HG03196 (cell line): ENCODE measurements at regions not wholly inside any gene's neighbourhood (a gene's known extent, or its start where the extent isn't known, plus 50 kb on each side); places are given as distances from the start of the nearest gene placed in this dataset.

Experiments
- ATAC-seq: cut with Tn5 transposase; IDR thresholded peaks from one replicate; pipeline ENCODE4 v1.9.1; 2021; ENCODE audit not compliant: unreplicated experiment

GRCh38 chr12:93197067-93197593 lies 180.6 kb upstream of the NUDT4 start:
- ATAC-seq: no peak

DNA sequence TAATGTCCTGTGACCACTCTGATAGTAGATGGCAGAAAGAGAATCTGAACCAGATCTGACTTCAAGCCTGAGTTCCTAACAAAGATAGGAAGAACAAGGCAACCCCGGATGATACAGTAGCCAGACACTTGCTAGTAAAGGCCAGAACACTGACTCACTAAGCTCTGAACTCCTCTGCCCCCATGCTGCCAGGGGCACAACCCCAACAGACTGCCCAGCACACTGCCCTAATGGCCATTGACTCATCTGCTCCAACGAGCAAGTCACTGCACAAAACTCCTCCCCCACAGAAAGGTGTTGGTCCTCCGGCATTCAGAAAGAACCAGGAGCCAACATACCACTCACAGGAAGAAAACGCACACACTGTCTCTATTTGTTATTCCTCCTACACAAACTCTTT lies 179.6 kb upstream of the NUDT4 start:
- ATAC-seq: no peak

DNA sequence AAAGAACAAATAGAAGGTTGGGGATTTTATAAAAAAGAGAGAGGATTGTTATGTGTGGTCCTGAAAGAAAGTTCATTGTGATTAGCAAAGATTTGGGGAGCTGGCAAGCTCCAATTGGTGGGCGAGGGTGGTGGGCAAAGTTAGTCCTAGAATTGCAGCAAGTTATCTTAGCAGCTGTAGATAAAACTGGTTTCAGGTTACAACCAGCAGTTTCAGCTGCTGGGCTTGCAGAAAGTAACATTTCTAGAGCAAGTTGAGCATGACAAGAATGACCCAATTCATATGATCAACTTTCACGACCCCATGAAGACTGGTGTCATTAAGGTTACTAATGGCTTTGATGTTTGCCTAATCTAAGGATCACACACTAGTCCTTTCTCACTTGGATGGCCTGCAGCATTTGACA lies 177.9 kb upstream of the NUDT4 start:
- no peak for ATAC-seq

- ATAC-seq: no peak
Measured at GRCh38 chr12:93200291-93200917, 177.3 kb upstream of the NUDT4 start.

- no peak for ATAC-seq
Measured at GRCh38 chr12:93201990-93202389, 175.7 kb upstream of the NUDT4 start.

GRCh38 chr12:93202688-93203087 lies 175.0 kb upstream of the NUDT4 start:
- ATAC-seq: no peak

DNA sequence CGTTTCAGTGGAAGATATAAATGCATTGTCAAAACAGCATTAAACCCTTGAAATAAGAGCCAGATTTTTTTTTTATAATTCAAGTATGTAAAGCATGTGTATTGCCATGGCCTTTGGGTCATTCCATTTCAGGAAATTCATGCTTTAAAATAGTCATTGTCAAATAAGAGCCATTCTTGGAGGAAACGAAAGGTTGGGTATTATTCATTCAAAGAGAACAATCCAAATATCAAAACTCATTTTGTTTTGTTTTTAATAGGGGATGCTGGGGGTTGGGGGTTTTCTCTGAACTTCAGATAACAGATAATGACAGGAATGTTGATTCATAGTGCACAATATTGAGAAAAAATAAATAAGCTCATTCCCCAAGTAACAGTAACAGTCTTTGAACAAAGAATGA lies 174.4 kb upstream of the NUDT4 start:
- no peak for ATAC-seq

- ATAC-seq: no peak
Measured at GRCh38 chr12:93204896-93205295, 172.8 kb upstream of the NUDT4 start.

GRCh38 chr12:93205361-93205760 lies 172.4 kb upstream of the NUDT4 start:
- no peak for ATAC-seq

GRCh38 chr12:93208011-93208410 lies 169.7 kb upstream of the NUDT4 start:
- ATAC-seq: no peak

DNA sequence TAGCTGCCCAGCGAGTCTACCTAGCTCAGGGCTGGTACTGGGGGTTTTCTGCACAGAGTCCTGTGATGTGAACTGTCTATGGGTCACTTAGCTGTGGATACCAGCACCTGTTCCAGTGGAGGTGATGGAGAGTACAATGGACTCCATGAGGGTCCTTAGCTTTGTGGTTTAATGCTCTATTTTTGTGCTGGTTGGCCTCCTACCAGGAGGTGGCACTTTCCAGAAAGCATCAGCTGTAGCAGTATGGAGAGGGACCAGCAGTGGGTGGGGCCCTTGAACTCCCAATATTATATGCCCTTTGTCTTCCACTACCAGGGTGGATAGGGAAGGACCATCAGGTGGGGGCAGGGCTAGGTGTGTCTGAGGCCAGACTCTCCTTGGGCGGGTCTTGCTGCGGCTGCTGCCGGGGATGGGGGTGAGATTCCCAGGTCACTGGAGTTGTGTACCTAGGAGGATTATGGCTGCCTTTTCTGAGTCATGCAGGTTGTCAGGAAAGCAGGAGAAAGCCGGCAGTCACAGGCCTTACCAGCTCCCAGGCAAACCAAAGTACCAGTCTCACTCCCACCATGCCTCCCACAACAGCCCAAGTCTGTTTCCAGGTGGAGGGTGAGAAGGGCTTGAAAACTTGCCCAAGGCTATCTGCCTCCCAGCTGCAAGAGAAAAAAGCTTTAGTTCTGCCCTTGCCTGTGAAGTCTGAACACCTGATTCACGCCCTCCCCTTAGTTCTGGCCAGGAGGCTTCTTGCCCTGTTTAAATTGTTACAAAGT lies 163.0 kb upstream of the NUDT4 start:
- no peak for ATAC-seq

- ATAC-seq: no peak
Measured at GRCh38 chr12:93215290-93215678, 162.4 kb upstream of the NUDT4 start.

GRCh38 chr12:93219947-93220346 lies 157.8 kb upstream of the NUDT4 start:
- no peak for ATAC-seq

GRCh38 chr12:93221841-93222240 lies 155.9 kb upstream of the NUDT4 start:
- no peak for ATAC-seq

- ATAC-seq: no peak
Measured at GRCh38 chr12:93223440-93224426, 154.0 kb upstream of the NUDT4 start.

DNA sequence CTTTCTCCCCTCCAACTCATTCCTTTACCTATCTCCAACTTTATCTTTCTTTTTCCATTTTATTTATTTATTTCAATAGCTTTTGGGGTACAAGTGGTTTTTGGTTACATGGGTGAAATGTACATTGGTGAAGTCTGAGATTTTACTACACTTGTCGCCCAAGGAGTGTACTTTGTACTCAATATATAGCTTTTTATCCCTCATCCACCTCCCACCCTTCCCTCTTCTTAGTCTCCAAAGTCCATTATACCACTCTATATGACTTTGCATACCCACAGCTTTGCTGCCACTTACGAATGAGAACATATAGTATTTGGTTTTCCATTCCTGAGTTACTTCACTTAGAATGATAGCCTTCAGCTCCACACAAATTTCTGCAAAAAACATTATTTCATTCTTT lies 152.6 kb upstream of the NUDT4 start:
- ATAC-seq: no peak

- no peak for ATAC-seq
Measured at GRCh38 chr12:93226361-93226760, 151.4 kb upstream of the NUDT4 start.

DNA sequence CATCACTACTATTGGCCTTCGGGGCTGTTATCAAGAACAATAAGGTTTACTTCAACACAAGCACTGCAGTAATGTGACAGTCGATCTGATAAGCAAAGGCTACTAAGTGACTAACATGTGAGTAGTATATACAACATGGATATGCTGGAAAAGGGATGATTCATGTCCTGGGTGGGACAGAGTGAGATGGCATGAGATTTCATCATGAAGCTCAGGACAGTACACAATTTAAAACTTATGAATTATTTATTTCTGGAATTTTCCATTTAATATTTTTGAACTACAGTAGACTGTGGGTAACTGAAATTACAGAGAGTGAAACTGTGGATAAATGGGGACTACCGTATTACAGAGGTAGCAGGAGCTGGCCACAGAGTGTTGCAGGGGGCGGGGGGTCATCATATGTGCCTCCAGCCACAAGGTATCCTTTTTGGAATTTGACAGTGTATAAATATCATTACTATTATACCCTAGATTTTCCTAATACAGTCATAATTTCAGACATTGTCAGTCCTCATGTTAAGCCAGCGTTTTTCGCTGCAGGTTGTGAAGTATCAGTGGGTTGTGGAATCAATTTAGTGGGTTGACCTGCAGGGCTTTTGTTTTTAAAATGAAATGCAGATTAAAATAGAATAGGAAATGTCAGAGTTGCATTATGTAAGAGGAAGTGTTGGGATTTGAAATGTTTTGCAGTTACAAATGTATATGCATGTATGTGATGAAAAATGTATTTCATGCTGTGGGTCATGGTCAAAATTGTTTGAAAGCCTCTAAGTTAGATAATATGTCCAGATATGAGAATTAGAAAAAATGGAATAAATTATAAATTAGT lies 148.0 kb upstream of the NUDT4 start:
- no peak for ATAC-seq

DNA sequence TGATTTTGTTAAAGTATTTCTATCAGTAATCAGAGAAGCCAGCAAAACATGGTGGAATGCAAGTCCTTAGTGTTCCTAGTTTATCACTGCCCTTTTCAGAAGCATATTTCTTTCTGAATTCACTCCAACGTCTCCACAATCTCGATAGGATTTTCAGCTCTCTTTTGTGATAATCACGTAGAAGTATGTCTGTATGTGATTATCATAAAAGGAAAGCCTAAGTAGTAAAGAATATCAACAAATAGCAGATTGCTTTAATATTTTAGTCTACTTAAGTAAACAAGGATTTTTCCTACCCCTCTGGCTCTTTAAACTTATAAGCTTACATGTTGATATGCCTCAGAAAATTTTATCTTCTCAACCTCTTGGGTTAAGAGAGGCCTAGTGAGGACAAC lies 147.4 kb upstream of the NUDT4 start:
- no peak for ATAC-seq

DNA sequence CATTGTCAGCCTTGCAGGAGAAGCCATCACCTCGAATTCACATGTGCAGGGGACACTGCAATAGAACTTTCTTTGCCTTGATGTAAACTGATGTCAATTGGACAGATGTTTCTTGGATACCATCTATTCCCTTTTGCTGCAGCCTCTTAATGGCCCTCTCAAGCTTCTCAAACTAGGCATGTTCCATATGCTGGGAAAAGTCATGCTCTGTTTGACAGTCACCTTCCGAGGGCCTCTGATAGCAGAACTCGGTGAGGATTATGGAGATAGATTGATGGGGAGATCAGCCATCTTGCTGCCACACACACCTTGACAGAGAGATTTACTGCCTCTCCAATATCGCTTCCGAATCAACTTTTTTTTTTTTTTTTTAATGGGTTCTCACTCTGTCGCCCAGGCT lies 145.8 kb upstream of the NUDT4 start:
- ATAC-seq: no peak

DNA sequence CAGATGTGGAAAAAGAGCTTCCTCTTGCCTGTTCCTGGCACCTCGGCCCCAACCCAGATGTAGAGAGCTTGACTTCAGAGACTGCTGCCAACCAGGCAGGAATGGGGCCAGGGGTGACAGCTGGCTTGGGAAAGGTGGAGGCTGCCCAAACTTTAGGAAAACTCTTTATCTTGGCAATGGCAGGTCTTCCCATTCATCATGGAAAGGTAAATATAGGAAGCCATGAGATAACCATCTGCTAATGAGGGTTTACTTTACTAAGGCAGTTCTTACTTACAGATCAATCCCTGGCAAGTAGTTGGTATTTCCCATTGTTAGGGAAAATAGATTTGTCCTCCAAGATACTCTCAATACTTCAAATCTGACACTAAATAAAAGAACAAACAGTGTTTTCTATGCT lies 143.1 kb upstream of the NUDT4 start:
- no peak for ATAC-seq
